ENCODE measurements at regions not wholly inside any gene's neighbourhood (a gene's known extent, or its start where the extent isn't known, plus 50 kb on each side); places are given as distances from the start of the nearest gene placed in this dataset.

- Histone ChIP-seq H3K4me1 (replicated peaks in 1 of 4; ENCODE audit: control insufficient read depth in 3 of 4, insufficient read depth in 4 of 4, low read length in 3 of 4) (no peaks in the 10 kb centered on the region), H3K9ac (replicated peaks in 1 of 4; ENCODE audit: extremely low read depth in 1 of 4, low read depth in 3 of 4, low read length in 3 of 4) (no peak overlapping the region), H2BK15ac (ENCODE audit: low read length) (no peak overlapping the region), H3K14ac (ENCODE audit: insufficient read length) (no peak overlapping the region), H2AK5ac (ENCODE audit: low read depth, low read length) (no peak overlapping the region), H3K4me2 (ENCODE audit: insufficient read depth in 1 of 2, low read depth in 2 of 2, low read length in 2 of 2) (no peak overlapping the region), H3K4ac (replicated peaks; ENCODE audit: insufficient read length, low read depth, low read length) (no peak overlapping the region), H3K56ac (replicated peaks; ENCODE audit: insufficient read length, low read depth, low read length) (no peak overlapping the region), H2BK120ac (replicated peaks; ENCODE audit: low read depth, low read length) (no peak overlapping the region), H3K27ac (ENCODE audit: low read depth, low read length) (no peak overlapping the region), H3K4me3 (ENCODE audit: extremely low read depth in 1 of 4, insufficient read depth in 2 of 4, low read depth in 3 of 4, low read length in 4 of 4) (no peak overlapping the region), H4K5ac (ENCODE audit: insufficient read length, low read depth, low read length) (no peak overlapping the region), H4K8ac (ENCODE audit: extremely low read depth, insufficient read depth, low read length) (no peak overlapping the region), H2BK12ac (ENCODE audit: low read depth, low read length) (no peak overlapping the region), H3K79me2 (ENCODE audit: control insufficient read depth in 1 of 2, insufficient read depth in 2 of 2, low read length in 2 of 2) (no peaks in the 10 kb centered on the region), H3K23me2 (ENCODE audit: low read depth, low read length) (no peaks in the 10 kb centered on the region; the same call in 1 of the 2 replicates), H2AFZ (ENCODE audit: low read length) (no peak overlapping the region), H3K27me3 (replicated peaks in 1 of 4; ENCODE audit: control insufficient read depth in 3 of 4, extremely low read depth in 1 of 4, insufficient read depth in 3 of 4, low read length in 3 of 4) (no peaks in the 10 kb centered on the region), H2BK20ac (ENCODE audit: low read length) (no peak overlapping the region), H3K9me3 (ENCODE audit: insufficient read depth in 2 of 2, low read depth in 1 of 2, low read length in 1 of 2) (no peaks in the 10 kb centered on the region), H4K91ac (replicated peaks; ENCODE audit: insufficient read length, low read length) (no peak overlapping the region), H3K79me1 (ENCODE audit: low read depth, low read length) (no peaks in the 10 kb centered on the region), H3K23ac (ENCODE audit: insufficient read length) (no peak overlapping the region), H3K18ac (ENCODE audit: extremely low read depth, low read length) (no peak overlapping the region), H2BK5ac (ENCODE audit: low read depth, low read length) (no peak overlapping the region), H4K20me1 (replicated peaks in 1 of 2; ENCODE audit: control insufficient read depth in 1 of 2, insufficient read depth in 2 of 2, low read length in 2 of 2) (no peaks in the 10 kb centered on the region), H3K36me3 (ENCODE audit: control insufficient read depth in 2 of 4, insufficient read depth in 4 of 4, low read length in 3 of 4) (no peaks in the 10 kb centered on the region)
- FAIRE-seq (no peak), DNase-seq (ENCODE audit: low read depth in 1 of 2, low spot score in 2 of 2) (no peak)
- ChIA-PET POLR2A (ENCODE audit: partially characterized antibody) (no interaction called here), CTCF (ENCODE audit: partially characterized antibody) (interaction anchor here (0.6 to 3.9 kb wide), 26 partner anchors 8 to 551 kb away, joined by 3 to 35 read pairs (median 4); no protein-coding TSS in a partner anchor)
- WGBS, 2 experiments (ENCODE audit: extremely low coverage in 1 of 2, insufficient coverage in 1 of 2, insufficient read length in 1 of 2, insufficient replicate concordance in 2 of 2, low coverage in 1 of 2, low lambda C conversion rate in 2 of 2, missing lambda C conversion rate in 1 of 2), result 92% methylated on average over 3 of the region's 3 CpGs; no CpG with 5 or more reads in 1 of the 2 experiments
- TF ChIP-seq SUZ12 (IDR thresholded peaks at IDR 0.05; ENCODE audit: low read length) (no peak), ATF2 (IDR thresholded peaks at IDR 0.05; ENCODE audit: low read length) (no peak), HDAC2 (IDR thresholded peaks at IDR 0.05; ENCODE audit: borderline replicate concordance in 1 of 2, low read depth in 2 of 2, low read length in 2 of 2) (no peak), FOSL1 (IDR thresholded peaks at IDR 0.05; ENCODE audit: insufficient read depth, low read depth, low read length) (no peak), NRF1 (IDR thresholded peaks at IDR 0.05; ENCODE audit: low read depth, low read length) (no peak), NANOG (IDR thresholded peaks at IDR 0.05; ENCODE audit: insufficient read depth, low read depth, low read length, poor library complexity, severe bottlenecking) (no peak), CTCF (IDR thresholded peaks at IDR 0.05; ENCODE audit: control extremely low read depth in 1 of 3, insufficient read depth in 1 of 3, low read depth in 1 of 3, low read length in 3 of 3) (peak in 2 of 3 experiments; percentile 19 to 49; a peak in 2 of 4 replicates)
- TF ChIP-seq, protein P1, sequence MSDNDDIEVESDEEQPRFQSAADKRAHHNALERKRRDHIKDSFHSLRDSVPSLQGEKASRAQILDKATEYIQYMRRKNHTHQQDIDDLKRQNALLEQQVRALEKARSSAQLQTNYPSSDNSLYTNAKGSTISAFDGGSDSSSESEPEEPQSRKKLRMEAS (IDR thresholded peaks at IDR 0.05), result no peak
These were observed 537.4 kb downstream of the CPS1 start for GRCh38 chr2:211093743-211094303.
